ENCODE measurements at regions not wholly inside any gene's neighbourhood (a gene's known extent, or its start where the extent isn't known, plus 50 kb on each side); places are given as distances from the start of the nearest gene placed in this dataset.

DNA sequence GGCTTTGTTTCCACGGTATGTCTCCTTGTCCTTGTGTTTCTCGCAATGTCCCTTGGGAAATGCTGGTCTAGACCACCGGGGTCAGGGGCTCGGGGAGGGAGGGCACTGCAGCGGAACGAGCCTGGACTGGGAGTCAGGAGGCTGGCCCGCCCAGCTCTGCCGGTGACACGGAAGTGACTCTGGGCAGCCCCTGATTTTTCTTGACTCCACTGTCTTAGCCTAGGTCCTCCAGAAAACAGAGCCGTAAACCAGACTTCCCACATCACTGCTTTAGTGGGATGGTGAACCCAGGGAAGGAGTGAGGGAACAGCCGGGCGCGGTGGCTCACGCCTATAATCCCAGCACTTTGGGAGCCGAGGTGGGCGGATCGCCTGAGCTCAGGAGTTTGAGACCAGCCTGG is 144.2 kb downstream of the ASB1 start:
- TF ChIP-seq, protein P1, sequence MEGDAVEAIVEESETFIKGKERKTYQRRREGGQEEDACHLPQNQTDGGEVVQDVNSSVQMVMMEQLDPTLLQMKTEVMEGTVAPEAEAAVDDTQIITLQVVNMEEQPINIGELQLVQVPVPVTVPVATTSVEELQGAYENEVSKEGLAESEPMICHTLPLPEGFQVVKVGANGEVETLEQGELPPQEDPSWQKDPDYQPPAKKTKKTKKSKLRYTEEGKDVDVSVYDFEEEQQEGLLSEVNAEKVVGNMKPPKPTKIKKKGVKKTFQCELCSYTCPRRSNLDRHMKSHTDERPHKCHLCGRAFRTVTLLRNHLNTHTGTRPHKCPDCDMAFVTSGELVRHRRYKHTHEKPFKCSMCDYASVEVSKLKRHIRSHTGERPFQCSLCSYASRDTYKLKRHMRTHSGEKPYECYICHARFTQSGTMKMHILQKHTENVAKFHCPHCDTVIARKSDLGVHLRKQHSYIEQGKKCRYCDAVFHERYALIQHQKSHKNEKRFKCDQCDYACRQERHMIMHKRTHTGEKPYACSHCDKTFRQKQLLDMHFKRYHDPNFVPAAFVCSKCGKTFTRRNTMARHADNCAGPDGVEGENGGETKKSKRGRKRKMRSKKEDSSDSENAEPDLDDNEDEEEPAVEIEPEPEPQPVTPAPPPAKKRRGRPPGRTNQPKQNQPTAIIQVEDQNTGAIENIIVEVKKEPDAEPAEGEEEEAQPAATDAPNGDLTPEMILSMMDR (tag by site-specific recombination; IDR thresholded peaks at IDR 0.05), result no peak
- TF ChIP-seq ZNF501 (tag by site-specific recombination; IDR thresholded peaks at IDR 0.05), result no peak
- TF ChIP-seq, protein P2, sequence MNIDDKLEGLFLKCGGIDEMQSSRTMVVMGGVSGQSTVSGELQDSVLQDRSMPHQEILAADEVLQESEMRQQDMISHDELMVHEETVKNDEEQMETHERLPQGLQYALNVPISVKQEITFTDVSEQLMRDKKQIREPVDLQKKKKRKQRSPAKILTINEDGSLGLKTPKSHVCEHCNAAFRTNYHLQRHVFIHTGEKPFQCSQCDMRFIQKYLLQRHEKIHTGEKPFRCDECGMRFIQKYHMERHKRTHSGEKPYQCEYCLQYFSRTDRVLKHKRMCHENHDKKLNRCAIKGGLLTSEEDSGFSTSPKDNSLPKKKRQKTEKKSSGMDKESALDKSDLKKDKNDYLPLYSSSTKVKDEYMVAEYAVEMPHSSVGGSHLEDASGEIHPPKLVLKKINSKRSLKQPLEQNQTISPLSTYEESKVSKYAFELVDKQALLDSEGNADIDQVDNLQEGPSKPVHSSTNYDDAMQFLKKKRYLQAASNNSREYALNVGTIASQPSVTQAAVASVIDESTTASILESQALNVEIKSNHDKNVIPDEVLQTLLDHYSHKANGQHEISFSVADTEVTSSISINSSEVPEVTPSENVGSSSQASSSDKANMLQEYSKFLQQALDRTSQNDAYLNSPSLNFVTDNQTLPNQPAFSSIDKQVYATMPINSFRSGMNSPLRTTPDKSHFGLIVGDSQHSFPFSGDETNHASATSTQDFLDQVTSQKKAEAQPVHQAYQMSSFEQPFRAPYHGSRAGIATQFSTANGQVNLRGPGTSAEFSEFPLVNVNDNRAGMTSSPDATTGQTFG (tag by site-specific recombination; IDR thresholded peaks at IDR 0.05; ENCODE audit: borderline replicate concordance), result no peak
- TF ChIP-seq, protein P3, sequence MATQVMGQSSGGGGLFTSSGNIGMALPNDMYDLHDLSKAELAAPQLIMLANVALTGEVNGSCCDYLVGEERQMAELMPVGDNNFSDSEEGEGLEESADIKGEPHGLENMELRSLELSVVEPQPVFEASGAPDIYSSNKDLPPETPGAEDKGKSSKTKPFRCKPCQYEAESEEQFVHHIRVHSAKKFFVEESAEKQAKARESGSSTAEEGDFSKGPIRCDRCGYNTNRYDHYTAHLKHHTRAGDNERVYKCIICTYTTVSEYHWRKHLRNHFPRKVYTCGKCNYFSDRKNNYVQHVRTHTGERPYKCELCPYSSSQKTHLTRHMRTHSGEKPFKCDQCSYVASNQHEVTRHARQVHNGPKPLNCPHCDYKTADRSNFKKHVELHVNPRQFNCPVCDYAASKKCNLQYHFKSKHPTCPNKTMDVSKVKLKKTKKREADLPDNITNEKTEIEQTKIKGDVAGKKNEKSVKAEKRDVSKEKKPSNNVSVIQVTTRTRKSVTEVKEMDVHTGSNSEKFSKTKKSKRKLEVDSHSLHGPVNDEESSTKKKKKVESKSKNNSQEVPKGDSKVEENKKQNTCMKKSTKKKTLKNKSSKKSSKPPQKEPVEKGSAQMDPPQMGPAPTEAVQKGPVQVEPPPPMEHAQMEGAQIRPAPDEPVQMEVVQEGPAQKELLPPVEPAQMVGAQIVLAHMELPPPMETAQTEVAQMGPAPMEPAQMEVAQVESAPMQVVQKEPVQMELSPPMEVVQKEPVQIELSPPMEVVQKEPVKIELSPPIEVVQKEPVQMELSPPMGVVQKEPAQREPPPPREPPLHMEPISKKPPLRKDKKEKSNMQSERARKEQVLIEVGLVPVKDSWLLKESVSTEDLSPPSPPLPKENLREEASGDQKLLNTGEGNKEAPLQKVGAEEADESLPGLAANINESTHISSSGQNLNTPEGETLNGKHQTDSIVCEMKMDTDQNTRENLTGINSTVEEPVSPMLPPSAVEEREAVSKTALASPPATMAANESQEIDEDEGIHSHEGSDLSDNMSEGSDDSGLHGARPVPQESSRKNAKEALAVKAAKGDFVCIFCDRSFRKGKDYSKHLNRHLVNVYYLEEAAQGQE (tag by site-specific recombination; IDR thresholded peaks at IDR 0.05), result no peak
- TF ChIP-seq ZNF302 (tag by site-specific recombination; IDR thresholded peaks at IDR 0.05; ENCODE audit: low read depth), result no peak
- no peak for TF ChIP-seq YY2 (tag by site-specific recombination; IDR thresholded peaks at IDR 0.05)
- no peak for TF ChIP-seq ZNF239 (tag by site-specific recombination; IDR thresholded peaks at IDR 0.05)
- TF ChIP-seq ZNF274 (IDR thresholded peaks at IDR 0.05; ENCODE audit: low read length), result no peak
- TF ChIP-seq ZNF274 (tag by site-specific recombination; IDR thresholded peaks at IDR 0.05; ENCODE audit: borderline replicate concordance), result no peak
